GM12873 (cell line): ENCODE measurements at regions not wholly inside any gene's neighbourhood (a gene's known extent, or its start where the extent isn't known, plus 50 kb on each side); places are given as distances from the start of the nearest gene placed in this dataset.

ENCODE experiments used
- TF ChIP-seq, protein P1 (sequence below): IDR thresholded peaks from 2 replicates; pipeline ENCODE4 v1.5.1; 2012; ENCODE audit warnings: low read depth, mild to moderate bottlenecking, moderate library complexity, low read length, control low read depth; ENCODE audit not compliant: insufficient read depth; ENCODE audit errors: missing control alignments

DNA sequence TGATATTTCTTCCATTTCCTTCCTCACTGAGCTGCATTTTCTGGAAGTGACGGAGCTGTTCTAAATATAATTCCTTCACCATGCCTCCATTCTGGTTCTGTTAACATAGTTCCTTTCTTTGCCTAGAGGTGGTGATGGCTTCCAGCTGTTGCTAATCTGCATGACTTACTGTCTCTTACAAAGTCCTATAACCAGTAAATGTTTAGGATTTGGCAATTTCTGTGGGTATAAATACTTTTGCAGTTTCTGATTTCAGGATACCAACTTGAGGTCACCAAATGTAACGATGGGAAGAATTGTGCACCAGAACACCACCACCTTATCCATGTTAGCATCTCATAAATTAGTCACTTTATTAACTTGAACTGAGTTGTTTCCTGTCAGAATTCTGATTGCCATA lies 101.7 kb upstream of the FN1 start:
- TF ChIP-seq, protein P1, sequence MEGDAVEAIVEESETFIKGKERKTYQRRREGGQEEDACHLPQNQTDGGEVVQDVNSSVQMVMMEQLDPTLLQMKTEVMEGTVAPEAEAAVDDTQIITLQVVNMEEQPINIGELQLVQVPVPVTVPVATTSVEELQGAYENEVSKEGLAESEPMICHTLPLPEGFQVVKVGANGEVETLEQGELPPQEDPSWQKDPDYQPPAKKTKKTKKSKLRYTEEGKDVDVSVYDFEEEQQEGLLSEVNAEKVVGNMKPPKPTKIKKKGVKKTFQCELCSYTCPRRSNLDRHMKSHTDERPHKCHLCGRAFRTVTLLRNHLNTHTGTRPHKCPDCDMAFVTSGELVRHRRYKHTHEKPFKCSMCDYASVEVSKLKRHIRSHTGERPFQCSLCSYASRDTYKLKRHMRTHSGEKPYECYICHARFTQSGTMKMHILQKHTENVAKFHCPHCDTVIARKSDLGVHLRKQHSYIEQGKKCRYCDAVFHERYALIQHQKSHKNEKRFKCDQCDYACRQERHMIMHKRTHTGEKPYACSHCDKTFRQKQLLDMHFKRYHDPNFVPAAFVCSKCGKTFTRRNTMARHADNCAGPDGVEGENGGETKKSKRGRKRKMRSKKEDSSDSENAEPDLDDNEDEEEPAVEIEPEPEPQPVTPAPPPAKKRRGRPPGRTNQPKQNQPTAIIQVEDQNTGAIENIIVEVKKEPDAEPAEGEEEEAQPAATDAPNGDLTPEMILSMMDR, result no peak

DNA sequence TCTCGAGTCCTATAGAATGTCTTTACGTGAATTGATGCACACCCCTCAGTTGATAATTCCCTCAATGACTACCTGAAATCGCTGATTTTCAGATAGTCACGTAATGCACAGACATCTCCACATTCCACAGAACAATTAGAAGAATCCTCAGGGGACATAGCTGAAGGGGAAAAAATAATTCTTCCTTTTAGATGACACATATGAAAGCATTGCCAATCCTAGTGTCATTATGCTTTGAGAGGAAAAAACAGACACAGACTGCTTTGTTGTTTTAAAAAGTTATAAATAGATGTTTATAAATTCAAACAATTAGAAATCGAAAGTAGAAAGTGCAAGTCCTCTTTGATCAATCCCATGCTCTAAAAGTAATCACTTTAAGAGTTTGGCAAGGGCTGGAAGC lies 100.6 kb upstream of the FN1 start:
- TF ChIP-seq, protein P1, result no peak

DNA sequence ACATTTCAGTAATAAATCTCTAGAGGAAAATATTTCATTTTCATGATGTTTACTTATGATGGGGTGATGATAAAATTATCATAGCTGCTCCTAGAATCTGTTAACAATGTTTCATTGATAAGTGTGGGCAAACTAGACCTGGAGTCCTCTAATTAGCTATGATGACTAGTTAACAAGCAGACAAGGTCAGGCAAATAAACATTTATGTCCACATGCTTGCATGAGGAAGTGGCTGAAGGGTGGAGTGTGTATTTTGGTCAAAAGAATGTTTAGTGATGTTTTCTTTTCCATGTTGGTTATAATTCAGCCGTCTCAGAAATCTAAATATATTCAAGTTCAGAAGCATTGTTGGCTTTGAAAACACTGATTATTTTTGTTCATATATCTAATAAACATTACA lies 99.9 kb upstream of the FN1 start:
- TF ChIP-seq, protein P1, result no peak

DNA sequence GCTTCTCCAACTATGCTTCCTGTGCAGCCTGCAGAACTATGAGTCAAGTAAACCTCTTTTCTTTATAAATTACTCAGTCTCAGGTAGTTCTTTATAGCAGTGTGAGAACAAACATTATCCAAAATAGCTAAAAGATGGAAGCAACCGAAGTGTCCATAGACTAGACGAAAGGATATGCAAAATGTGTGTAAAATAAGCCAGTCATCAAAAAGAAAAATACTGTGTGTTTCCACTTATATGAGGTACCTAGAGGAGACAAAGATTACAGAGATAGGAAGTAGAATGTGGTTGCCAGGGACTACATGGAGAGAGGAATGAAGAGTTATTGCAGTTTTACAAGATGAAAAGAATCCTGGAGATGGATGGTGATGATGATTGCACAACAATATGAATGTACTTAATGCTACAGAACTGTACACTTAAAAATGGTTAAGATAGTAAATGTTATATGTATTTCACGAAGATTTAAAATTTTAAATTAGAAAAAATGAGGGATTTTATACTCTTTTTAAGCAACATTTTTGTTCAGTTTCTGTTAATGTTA lies 99.3 kb upstream of the FN1 start:
- TF ChIP-seq, protein P1, result no peak

DNA sequence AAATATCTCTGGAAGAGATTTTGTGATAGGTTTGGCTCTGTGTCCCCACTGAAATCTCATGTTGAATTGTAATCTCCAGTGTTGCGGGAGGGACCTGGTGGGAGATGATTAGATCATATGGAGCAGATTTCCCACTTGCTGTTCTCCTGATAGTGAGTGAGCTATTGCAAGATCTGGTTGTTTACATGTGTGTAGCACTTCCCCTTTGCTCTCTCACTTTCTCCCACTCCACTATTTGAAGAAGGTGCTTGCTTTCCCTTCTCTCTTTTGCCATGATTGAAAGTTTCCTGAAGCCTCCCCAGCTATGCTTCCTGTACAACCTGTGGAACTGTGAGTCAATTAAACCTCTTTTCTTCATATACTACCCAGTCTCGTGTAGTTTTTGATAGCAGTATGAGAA lies 97.0 kb upstream of the FN1 start:
- TF ChIP-seq, protein P1, result no peak

DNA sequence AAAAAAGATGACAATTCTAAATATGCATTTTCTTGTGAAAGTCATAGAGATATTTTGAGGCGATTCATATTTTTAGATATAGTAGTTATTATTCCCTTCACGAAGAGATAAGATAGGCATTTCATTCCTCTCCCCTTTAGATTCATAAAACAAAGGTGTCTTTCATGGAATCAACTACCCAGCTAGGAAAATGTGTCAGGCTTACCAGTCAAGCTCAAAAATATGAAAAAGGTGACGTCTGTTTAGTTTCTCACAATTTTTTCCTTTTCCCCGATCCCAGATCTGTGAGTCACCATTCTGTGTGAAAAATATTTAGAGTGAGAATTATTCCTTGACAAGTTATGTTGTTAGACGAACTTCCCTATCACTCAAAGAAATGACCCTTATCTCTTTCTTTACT lies 95.4 kb upstream of the FN1 start:
- TF ChIP-seq, protein P1, result no peak

DNA sequence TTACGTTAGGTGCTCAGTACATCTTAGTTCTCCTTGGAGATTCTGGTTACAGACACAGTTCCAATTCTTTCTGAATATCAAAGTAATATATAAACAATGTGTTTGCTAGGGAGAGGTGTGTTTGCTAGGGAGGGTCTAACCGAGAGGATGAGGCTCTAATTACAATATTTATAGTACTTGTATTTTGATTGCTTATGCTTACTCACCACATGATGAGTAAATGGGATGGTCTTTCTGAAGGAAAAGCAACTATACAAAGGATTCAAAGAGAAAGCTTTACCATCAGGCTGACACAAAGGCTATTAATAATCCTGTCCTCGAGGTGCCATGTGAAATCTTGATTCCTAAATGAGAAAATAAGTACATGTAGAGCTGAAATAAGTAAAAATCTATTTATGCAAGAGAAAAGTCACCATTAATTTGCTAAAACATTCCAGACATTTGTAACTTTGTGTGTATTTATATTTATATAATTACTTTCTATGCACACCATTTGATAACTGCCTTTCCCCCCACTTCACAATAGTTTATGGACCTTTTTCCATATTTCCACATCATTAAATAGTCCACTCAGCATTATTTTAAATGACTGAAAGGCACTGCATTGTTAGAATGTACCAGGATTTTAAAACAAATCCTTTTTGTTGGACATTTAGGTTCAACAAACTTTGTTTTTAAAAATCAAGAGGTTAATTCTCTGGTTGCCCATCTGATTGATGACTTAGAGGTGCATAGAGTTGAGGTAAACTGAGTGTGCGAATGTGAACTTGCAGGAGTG lies 94.5 kb upstream of the FN1 start:
- TF ChIP-seq, protein P1, result no peak
